ENCODE measurements at regions not wholly inside any gene's neighbourhood (a gene's known extent, or its start where the extent isn't known, plus 50 kb on each side); places are given as distances from the start of the nearest gene placed in this dataset.

- no peak for TF ChIP-seq POLR2A (IDR thresholded peaks at IDR 0.05)
- no peak for TF ChIP-seq CTCF (IDR thresholded peaks at IDR 0.05)
Measured at GRCh38 chr9:7636838-7637467, 162.6 kb downstream of the DMAC1 start.
